ENCODE measurements at regions not wholly inside any gene's neighbourhood (a gene's known extent, or its start where the extent isn't known, plus 50 kb on each side); places are given as distances from the start of the nearest gene placed in this dataset.

DNA sequence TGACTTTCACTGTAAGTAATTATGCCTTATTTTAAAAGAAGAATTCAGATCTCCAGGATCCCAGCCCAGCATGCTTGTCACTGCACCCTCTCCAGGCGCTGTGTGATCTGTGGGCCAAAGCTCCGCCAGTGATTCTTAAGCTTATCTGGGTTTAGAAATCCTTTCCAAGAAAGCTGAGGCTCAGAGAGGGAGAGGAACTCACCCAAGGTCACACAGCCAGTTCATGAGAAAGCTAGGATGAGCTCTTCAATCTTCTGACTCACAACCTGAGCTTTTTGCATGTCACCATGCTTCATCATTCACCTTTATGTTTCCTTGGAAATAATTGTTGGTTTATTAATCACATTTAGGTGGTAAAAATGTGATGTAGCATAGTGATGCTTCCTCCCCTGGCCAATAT lies 136.6 kb upstream of the HAND1 start (continued):
- TF ChIP-seq REST (IDR thresholded peaks at IDR 0.05; ENCODE audit: unreplicated experiment) (no peak), ETS1 (IDR thresholded peaks at IDR 0.05) (no peak), EZH2 (IDR thresholded peaks at IDR 0.05; ENCODE audit: low read depth, unreplicated experiment) (no peak), CREB1 (CRISPR knock-in tag; IDR thresholded peaks at IDR 0.05; ENCODE audit: low read depth) (no peak)

- ATAC-seq (no peak), DNase-seq (ENCODE audit: low spot score) (no peak)
- Histone ChIP-seq H4K20me1 (replicated peaks; ENCODE audit: insufficient read depth) (peaks cover 3% of the 10 kb centered on the region; the same call in 1 of the 2 replicates), H3K9me2 (ENCODE audit: insufficient read depth) (no peaks in the 10 kb centered on the region), H3K4me1 (ENCODE audit: insufficient read depth) (peaks cover 11% of the 10 kb centered on the region), H3K36me3 (ENCODE audit: insufficient read depth) (no peaks in the 10 kb centered on the region), H3K27me3 (ENCODE audit: insufficient read depth) (peaks cover 41% of the 10 kb centered on the region), H3K79me2 (replicated peaks; ENCODE audit: insufficient read depth) (no peaks in the 10 kb centered on the region), H3F3A (replicated peaks; ENCODE audit: low read depth) (0 out of 2 replicates have a peak, but pooled peaks cover 5% of the 10 kb centered on the region), H2AFZ (no peak overlapping the region), H3K4me2 (no peak overlapping the region), H3K27ac (ENCODE audit: low read depth) (no peak overlapping the region), H3K4me3 (no peak overlapping the region)
- no peak overlapping the region for H3K27ac Mint-ChIP-seq
- H3K9me3 Mint-ChIP-seq, result no peaks in the 10 kb centered on the region
- no peaks in the 10 kb centered on the region for H3K36me3 Mint-ChIP-seq (ENCODE audit: low read depth)
- peaks cover 8% of the 10 kb centered on the region; the same call in 2 of the 3 replicates for H3K4me1 Mint-ChIP-seq
- no peak overlapping the region for H3K4me3 Mint-ChIP-seq
- H3K27me3 Mint-ChIP-seq (ENCODE audit: insufficient read depth, low read depth, poor library complexity), result peaks cover 36% of the 10 kb centered on the region
- TF ChIP-seq STAT1 (IDR thresholded peaks at IDR 0.05; ENCODE audit: unreplicated experiment) (no peak), CTCF (conservative IDR thresholded peaks at IDR 0.05; ENCODE audit: low read depth in 2 of 2) (no peak), ZNF114 (CRISPR knock-in tag; IDR thresholded peaks at IDR 0.05) (no peak), ZNF331 (CRISPR knock-in tag; IDR thresholded peaks at IDR 0.05; ENCODE audit: low read depth) (no peak), POLR2AphosphoS5 (IDR thresholded peaks at IDR 0.05; ENCODE audit: low read depth) (no peak), EZH2 (IDR thresholded peaks at IDR 0.05; ENCODE audit: low read depth, unreplicated experiment) (no peak), REST (IDR thresholded peaks at IDR 0.05; ENCODE audit: unreplicated experiment) (no peak), ETS1 (IDR thresholded peaks at IDR 0.05) (no peak)
Observed at GRCh38 chr5:154614125-154614524, 136.1 kb upstream of the HAND1 start.
